ENCODE measurements at regions not wholly inside any gene's neighbourhood (a gene's known extent, or its start where the extent isn't known, plus 50 kb on each side); places are given as distances from the start of the nearest gene placed in this dataset.
"Not testable (repeated sequence)": the region's sequence is repeated elsewhere in the genome, so short reads cannot be mapped to it uniquely, and the experiment has no call there.

DNA sequence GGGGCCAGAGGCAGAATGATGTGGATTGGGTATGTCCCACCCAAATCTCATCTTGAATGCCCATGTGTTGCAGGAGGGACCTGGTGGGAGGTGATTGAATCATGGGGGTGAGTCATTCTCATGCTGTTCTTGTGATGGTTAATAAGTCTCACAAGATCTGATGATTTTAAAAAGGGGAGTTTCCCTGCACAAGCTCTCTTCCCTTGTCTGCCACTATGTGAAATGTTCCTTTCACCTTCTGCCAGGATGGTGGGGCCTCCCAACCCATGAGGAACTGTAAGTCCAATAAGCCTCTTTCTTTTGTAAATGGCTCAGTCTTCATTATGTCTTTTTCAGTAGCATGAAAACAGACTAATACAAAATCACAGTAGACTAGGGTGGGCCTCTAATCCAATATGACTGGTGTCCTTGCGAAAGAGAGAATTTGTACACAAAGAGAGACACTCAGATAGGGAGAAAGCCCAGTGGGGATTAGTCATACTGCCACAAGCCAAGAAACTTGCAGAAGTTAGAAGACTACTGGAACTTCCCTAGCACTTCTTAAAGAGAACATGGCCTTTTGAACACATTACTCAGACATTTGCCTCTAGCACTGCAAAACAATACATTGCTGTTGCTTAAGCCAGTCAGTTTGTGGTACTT, 68.4 kb downstream of the ANXA1 start:
- DNase-seq = no peak

GRCh38 chr9:73223594-73223993, 71.9 kb downstream of the ANXA1 start:
- DNase-seq = no peak

- DNase-seq = no peak
Measured at GRCh38 chr9:73229543-73229942, 77.9 kb downstream of the ANXA1 start.

GRCh38 chr9:73230251-73230650, 78.6 kb downstream of the ANXA1 start:
- DNase-seq = no peak

- no peak for DNase-seq
Measured at GRCh38 chr9:73231203-73231602, 79.5 kb downstream of the ANXA1 start.

- DNase-seq = no peak
Measured at GRCh38 chr9:73233359-73234007, 81.8 kb downstream of the ANXA1 start.

DNA sequence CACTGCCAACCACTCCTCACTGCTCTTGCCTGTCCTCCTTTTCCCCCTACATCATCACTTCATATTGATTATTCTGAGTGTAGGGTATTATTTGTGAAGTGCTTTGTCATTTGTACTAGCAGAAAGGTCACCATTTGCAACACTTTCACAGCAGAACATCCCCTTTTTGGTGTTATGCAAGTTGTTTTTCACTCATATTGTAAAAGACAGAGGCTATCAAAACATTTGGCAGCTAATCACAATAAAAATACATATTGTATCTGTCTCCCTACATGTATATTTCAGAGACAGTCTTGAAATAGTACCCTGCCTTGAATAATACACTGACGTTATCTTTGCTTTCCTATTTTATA, 82.3 kb downstream of the ANXA1 start:
- DNase-seq = no peak

GRCh38 chr9:73237140-73237539, 85.5 kb downstream of the ANXA1 start:
- DNase-seq = no peak

DNA sequence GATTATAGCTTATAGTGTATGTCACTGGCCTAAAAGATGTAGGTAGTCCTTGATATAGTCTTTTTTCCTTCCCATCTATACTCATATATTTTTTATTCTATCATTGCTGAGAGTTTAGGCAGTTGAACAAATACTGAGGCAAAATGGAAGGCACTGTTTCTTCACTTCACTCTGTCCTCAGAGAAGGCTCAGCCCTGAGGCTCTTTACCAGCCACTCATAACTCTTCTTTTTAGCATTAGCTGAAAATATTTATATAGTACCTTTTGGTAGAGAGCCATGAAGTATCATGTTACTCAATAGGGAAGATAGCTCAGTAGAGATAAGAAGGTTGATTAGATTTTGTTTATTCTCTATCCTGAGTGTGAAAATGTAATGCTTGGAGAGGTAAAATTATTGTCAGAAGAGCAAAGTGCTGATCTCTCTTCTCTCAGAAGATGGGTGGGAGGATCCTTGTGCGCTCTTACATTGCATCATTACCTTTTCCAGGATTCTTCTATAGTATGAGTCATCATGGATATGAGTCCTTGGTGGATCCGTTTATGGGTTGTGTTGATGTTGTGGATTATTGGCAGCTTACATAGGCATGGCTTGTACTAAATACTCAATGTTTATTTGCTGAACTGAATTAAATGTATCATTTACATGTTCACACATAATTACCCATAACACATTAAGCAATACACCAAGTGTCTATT, 88.1 kb downstream of the ANXA1 start:
- DNase-seq = no peak

DNA sequence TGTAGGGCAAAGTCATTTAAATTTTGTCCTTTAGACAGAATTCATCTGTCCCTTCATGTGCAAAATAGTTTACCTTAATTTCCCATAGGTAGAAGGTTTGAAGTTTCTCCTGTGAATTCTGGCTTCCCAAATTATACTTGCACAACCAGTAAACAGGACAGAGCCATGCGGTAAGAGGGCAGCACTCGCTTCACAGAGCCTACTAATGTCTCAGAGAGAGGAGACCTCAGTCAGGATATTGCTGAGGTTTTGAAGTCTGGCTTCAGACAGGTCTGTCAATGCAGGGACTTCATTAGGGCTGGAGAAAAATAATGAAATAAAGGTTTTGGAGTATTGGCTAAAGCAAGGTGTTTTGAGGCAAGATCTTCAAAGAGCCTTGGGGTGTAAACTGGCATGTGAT, 91.4 kb downstream of the ANXA1 start:
- DNase-seq = no peak

- DNase-seq = no peak
Measured at GRCh38 chr9:73259086-73259696, 107.5 kb downstream of the ANXA1 start.

GRCh38 chr9:73260506-73260905, 108.8 kb downstream of the ANXA1 start:
- no peak for DNase-seq

- DNase-seq = no peak
Measured at GRCh38 chr9:73264631-73265030, 113.0 kb downstream of the ANXA1 start.

DNA sequence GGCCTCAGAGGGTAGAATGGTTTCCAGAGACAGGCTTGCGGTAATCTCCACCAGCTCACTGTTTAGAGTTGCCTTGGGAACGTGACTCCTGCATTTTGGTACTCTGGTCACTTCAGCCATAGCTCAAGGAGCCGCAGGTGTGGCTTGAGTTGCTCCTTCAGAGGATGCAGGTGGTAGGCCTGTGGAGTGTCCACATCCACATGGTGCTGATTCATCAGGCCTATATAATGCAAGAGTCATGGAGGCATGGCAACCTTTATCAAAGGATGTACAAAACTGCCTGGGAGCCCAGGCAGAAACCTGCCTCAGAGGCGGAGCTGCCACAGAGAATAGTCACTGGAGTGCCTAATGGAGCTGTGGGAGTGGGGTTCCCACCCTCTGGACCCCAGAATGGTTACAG, 114.2 kb downstream of the ANXA1 start:
- no peak for DNase-seq

DNA sequence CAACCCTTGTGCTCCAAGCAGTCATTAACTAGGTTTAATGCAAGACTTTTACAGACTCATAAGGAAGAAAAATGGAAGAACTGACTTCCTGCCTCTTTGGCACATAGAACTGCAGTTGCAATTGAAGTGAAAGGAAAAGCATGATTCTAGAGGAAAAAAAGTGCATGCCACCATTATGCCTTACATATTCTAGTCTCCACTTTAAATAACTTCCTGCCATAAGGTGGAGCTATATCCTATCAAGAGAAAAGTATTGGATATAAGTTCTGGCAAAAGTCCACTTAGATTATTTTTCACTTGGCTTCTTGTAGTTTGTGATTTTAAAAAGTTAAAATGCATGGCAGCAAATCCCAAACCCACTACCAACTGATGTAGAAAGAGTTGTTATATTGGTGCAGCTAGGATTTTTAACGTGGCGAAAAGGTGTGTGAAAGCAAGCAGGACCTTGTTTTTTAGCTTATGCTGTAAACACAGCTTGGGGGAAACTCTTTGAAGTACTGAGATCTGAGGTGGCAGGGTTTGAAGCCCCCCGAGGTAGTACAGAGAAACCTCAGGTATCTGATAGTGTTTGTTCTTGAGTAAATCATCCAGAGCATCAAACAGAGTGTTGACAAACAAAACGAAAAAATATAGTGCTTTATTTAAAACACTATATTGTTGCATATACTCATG, 117.9 kb downstream of the ANXA1 start:
- no peak for DNase-seq

GRCh38 chr9:73270967-73271721, 119.5 kb downstream of the ANXA1 start:
- no peak for DNase-seq

GRCh38 chr9:73280113-73280512, 128.4 kb downstream of the ANXA1 start:
- no peak for DNase-seq

GRCh38 chr9:73284377-73284776, 132.7 kb downstream of the ANXA1 start:
- DNase-seq = no peak

- DNase-seq = no peak
Measured at GRCh38 chr9:73294336-73294735, 142.7 kb downstream of the ANXA1 start.

GRCh38 chr9:73325983-73326382, 174.3 kb downstream of the ANXA1 start:
- DNase-seq = no peak

DNA sequence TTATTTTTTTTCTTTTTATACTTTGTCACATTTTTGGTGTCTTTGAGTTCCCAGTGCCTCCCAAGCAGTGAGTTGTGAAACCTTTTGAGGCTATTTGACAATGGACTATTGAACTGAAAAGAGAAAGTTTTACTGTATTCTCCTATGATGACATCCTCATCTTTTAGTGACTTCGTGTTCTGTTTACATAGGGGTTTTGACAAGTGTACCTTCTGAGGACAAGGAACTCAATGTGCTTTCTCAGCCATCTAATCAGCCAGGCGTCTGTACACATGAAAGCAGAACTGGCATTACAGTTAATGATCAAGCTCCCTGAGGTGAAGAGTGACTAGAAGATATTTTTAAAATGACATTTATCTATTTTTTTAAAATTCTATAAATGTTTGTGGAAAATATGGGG, 175.5 kb downstream of the ANXA1 start:
- no peak for DNase-seq

DNA sequence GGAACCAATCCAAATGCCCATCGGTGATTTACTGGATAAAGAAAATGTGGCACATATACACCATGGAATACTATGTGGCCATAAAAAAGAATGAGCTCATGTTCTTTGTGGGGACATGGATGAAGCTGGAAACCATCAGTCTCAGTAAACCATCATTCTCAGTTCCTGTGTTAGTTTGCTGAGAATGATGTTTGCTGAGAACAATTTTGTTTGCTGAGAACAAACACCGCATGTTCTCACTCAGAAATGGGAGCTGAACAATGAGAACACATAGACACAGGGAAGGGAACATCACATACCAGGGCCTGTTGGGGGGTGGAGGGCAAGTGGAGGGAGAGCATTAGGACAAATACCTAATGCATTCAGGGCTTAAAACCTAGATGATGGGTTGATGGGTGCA, 185.5 kb downstream of the ANXA1 start:
- not testable (repeated sequence) for DNase-seq

DNA sequence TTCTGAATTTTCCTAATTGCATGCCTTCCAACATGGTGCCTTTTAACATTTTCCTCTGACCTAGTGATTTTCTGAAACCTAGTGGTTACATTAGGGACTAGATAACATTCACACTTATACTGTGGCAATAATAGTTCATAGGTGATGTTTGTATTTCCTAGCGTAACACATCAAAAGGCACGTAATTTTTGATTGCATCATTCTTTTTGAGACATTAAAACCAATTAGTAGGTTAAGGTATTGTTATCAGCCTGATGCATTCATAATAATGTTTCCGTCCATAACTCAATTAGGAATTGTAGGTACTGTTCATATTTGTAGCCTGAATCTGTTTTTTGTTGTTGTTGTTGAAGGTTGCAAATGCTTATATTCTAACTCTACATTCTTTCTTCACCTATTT, 192.4 kb downstream of the ANXA1 start:
- no peak for DNase-seq

All from islet precursor cell (in vitro differentiated cells).